HG02943 (cell line): ENCODE measurements at regions not wholly inside any gene's neighbourhood (a gene's known extent, or its start where the extent isn't known, plus 50 kb on each side); places are given as distances from the start of the nearest gene placed in this dataset.
"Not testable (repeated sequence)": the region's sequence is repeated elsewhere in the genome, so short reads cannot be mapped to it uniquely, and the experiment has no call there.

Experiments
- ATAC-seq: cut with Tn5 transposase; IDR thresholded peaks from one replicate; pipeline ENCODE4 v1.9.1; 2021; ENCODE audit warnings: mild to moderate bottlenecking, low read depth, moderate library complexity; ENCODE audit not compliant: unreplicated experiment

GRCh38 chr4:97123573-97123972 is 1019.7 kb downstream of the STPG2 start:
- no peak for ATAC-seq

GRCh38 chr4:97132435-97132834 is 1010.8 kb downstream of the STPG2 start:
- no peak for ATAC-seq

GRCh38 chr4:97134456-97134855 is 1008.8 kb downstream of the STPG2 start:
- no peak for ATAC-seq

GRCh38 chr4:97139791-97140190 is 1003.5 kb downstream of the STPG2 start:
- ATAC-seq = no peak

- no peak for ATAC-seq
Measured at GRCh38 chr4:97140545-97140944, 1002.7 kb downstream of the STPG2 start.

- ATAC-seq = not testable (repeated sequence)
Measured at GRCh38 chr4:97141332-97141731, 1001.9 kb downstream of the STPG2 start.

- ATAC-seq = no peak
Measured at GRCh38 chr4:97142410-97142809, 1000.9 kb downstream of the STPG2 start.

- ATAC-seq = no peak
Measured at GRCh38 chr4:97142893-97143292, 1000.4 kb downstream of the STPG2 start.

- ATAC-seq = no peak
Measured at GRCh38 chr4:97144199-97144598, 999.1 kb downstream of the STPG2 start.

- no peak for ATAC-seq
Measured at GRCh38 chr4:97150966-97151365, 992.3 kb downstream of the STPG2 start.

- ATAC-seq = no peak
Measured at GRCh38 chr4:97152149-97152548, 991.1 kb downstream of the STPG2 start.

- no peak for ATAC-seq
Measured at GRCh38 chr4:97153042-97153441, 990.2 kb downstream of the STPG2 start.

- no peak for ATAC-seq
Measured at GRCh38 chr4:97159625-97160024, 983.7 kb downstream of the STPG2 start.

GRCh38 chr4:97185233-97185632 is 958.0 kb downstream of the STPG2 start:
- ATAC-seq = no peak

- no peak for ATAC-seq
Measured at GRCh38 chr4:97197106-97197505, 946.2 kb downstream of the STPG2 start.

- no peak for ATAC-seq
Measured at GRCh38 chr4:97208749-97209148, 934.5 kb downstream of the STPG2 start.

GRCh38 chr4:97215409-97215941 is 927.8 kb downstream of the STPG2 start:
- ATAC-seq = no peak

GRCh38 chr4:97216046-97216445 is 927.2 kb downstream of the STPG2 start:
- ATAC-seq = no peak

GRCh38 chr4:97235521-97235920 is 907.8 kb downstream of the STPG2 start:
- no peak for ATAC-seq

GRCh38 chr4:97238956-97239666 is 904.2 kb downstream of the STPG2 start:
- ATAC-seq = no peak

- no peak for ATAC-seq
Measured at GRCh38 chr4:97239667-97239997, 903.6 kb downstream of the STPG2 start.

- no peak for ATAC-seq
Measured at GRCh38 chr4:97252615-97253154, 890.6 kb downstream of the STPG2 start.
